ENCODE measurements at regions not wholly inside any gene's neighbourhood (a gene's known extent, or its start where the extent isn't known, plus 50 kb on each side); places are given as distances from the start of the nearest gene placed in this dataset.
A peak's percentile ranks its signal among the peaks of the same experiment; 100 is the strongest.

GRCh38 chr10:110393866-110394265 is 89.1 kb upstream of the SMNDC1 start:
- CTCF ChIA-PET, result no interaction called here
- H3K9me3 Mint-ChIP-seq, result peaks cover 2% of the 10 kb centered on the region
- POLR2A ChIA-PET, result interaction anchor here (1.3 kb wide), 1 partner anchor 38 kb away, joined by 3 read pairs; no protein-coding TSS in a partner anchor
- H3K4me1 Mint-ChIP-seq, result peaks cover 51% of the 10 kb centered on the region
- no peaks in the 10 kb centered on the region for H3K36me3 Mint-ChIP-seq (ENCODE audit: low read depth)
- H3K27ac Mint-ChIP-seq, result no peak overlapping the region
- no peaks in the 10 kb centered on the region for H3K27me3 Mint-ChIP-seq
- H3K4me3 Mint-ChIP-seq, result no peak overlapping the region
- DNase-seq, result no peak

GRCh38 chr10:110394296-110394695 is 89.6 kb upstream of the SMNDC1 start:
- Mint-ChIP-seq H3K9me3 (peaks cover 2% of the 10 kb centered on the region), H3K27ac (no peak overlapping the region), H3K4me3 (no peak overlapping the region), H3K4me1 (peaks cover 51% of the 10 kb centered on the region), H3K27me3 (no peaks in the 10 kb centered on the region), H3K36me3 (ENCODE audit: low read depth) (no peaks in the 10 kb centered on the region)
- ChIA-PET CTCF (no interaction called here), POLR2A (interaction anchor here (2.7 kb wide), 1 partner anchor 20 kb away, joined by 6 read pairs; no protein-coding TSS in a partner anchor)
- DNase-seq, result no peak

- H3K9me3 Mint-ChIP-seq, result peaks cover 2% of the 10 kb centered on the region
- H3K27me3 Mint-ChIP-seq, result no peaks in the 10 kb centered on the region
- no peaks in the 10 kb centered on the region for H3K36me3 Mint-ChIP-seq (ENCODE audit: low read depth)
- CTCF ChIA-PET, result no interaction called here
- no peak overlapping the region for H3K27ac Mint-ChIP-seq
- POLR2A ChIA-PET, result interaction anchor here (2.7 kb wide), 1 partner anchor 20 kb away, joined by 6 read pairs; no protein-coding TSS in a partner anchor
- no peak for DNase-seq
- H3K4me1 Mint-ChIP-seq, result peaks cover 51% of the 10 kb centered on the region
- no peak overlapping the region for H3K4me3 Mint-ChIP-seq
Measured at GRCh38 chr10:110394898-110395297, 90.2 kb upstream of the SMNDC1 start.

- Mint-ChIP-seq H3K9me3 (peaks cover 2% of the 10 kb centered on the region), H3K4me3 (no peak overlapping the region), H3K27ac (peak overlapping the region; percentile 52), H3K36me3 (ENCODE audit: low read depth) (no peaks in the 10 kb centered on the region), H3K4me1 (peaks cover 57% of the 10 kb centered on the region), H3K27me3 (no peaks in the 10 kb centered on the region)
- ChIA-PET POLR2A (interaction anchor here (0.7 to 2.7 kb wide), 3 partner anchors 10 to 19 kb away, joined by 3 to 6 read pairs (median 3); no protein-coding TSS in a partner anchor), CTCF (interaction anchor here (0.5 kb wide), 1 partner anchor 55 kb away, joined by 3 read pairs; no protein-coding TSS in a partner anchor)
- peak; percentile 63 for DNase-seq
Measured at GRCh38 chr10:110395350-110396283, 90.9 kb upstream of the SMNDC1 start.

- peaks cover 61% of the 10 kb centered on the region for H3K4me1 Mint-ChIP-seq
- H3K4me3 Mint-ChIP-seq, result no peak overlapping the region
- CTCF ChIA-PET, result interaction anchor here (0.5 kb wide), 1 partner anchor 55 kb away, joined by 3 read pairs; no protein-coding TSS in a partner anchor
- H3K27ac Mint-ChIP-seq, result peak overlapping the region; percentile 52
- DNase-seq, result no peak
- H3K36me3 Mint-ChIP-seq (ENCODE audit: low read depth), result no peaks in the 10 kb centered on the region
- no peaks in the 10 kb centered on the region for H3K27me3 Mint-ChIP-seq
- peaks cover 2% of the 10 kb centered on the region for H3K9me3 Mint-ChIP-seq
- POLR2A ChIA-PET, result interaction anchor here (0.7 to 2.7 kb wide), 3 partner anchors 9 to 18 kb away, joined by 3 to 6 read pairs (median 3); no protein-coding TSS in a partner anchor
Measured at GRCh38 chr10:110396284-110396651, 91.5 kb upstream of the SMNDC1 start.

GRCh38 chr10:110397856-110398255 is 93.1 kb upstream of the SMNDC1 start:
- Mint-ChIP-seq H3K27me3 (no peaks in the 10 kb centered on the region), H3K9me3 (peaks cover 2% of the 10 kb centered on the region), H3K4me3 (no peak overlapping the region), H3K36me3 (ENCODE audit: low read depth) (no peaks in the 10 kb centered on the region), H3K4me1 (peaks cover 65% of the 10 kb centered on the region), H3K27ac (no peak overlapping the region)
- ChIA-PET POLR2A (no interaction called here), CTCF (no interaction called here)
- no peak for DNase-seq

GRCh38 chr10:110398419-110399105 is 93.8 kb upstream of the SMNDC1 start:
- Mint-ChIP-seq H3K36me3 (ENCODE audit: low read depth) (no peaks in the 10 kb centered on the region), H3K4me3 (no peak overlapping the region), H3K27me3 (no peaks in the 10 kb centered on the region), H3K27ac (no peak overlapping the region), H3K4me1 (peaks cover 62% of the 10 kb centered on the region), H3K9me3 (peaks cover 2% of the 10 kb centered on the region)
- ChIA-PET POLR2A (no interaction called here), CTCF (interaction anchor here (0.6 kb wide), 1 partner anchor 11 kb away, joined by 4 read pairs; no protein-coding TSS in a partner anchor)
- no peak for DNase-seq

- POLR2A ChIA-PET, result no interaction called here
- H3K4me3 Mint-ChIP-seq, result no peak overlapping the region
Measured at GRCh38 chr10:110399106-110399964, 94.6 kb upstream of the SMNDC1 start.

GRCh38 chr10:110399965-110400933 is 95.5 kb upstream of the SMNDC1 start:
- no peaks in the 10 kb centered on the region for H3K9me3 Mint-ChIP-seq
- no peaks in the 10 kb centered on the region for H3K27me3 Mint-ChIP-seq
- peaks cover 60% of the 10 kb centered on the region for H3K4me1 Mint-ChIP-seq
- no peak overlapping the region for H3K4me3 Mint-ChIP-seq
- POLR2A ChIA-PET, result no interaction called here
- CTCF ChIA-PET, result interaction anchor here (1.1 kb wide), 1 partner anchor 11 kb away, joined by 4 read pairs; no protein-coding TSS in a partner anchor
- H3K27ac Mint-ChIP-seq, result no peak overlapping the region
- DNase-seq, result no peak
- no peaks in the 10 kb centered on the region for H3K36me3 Mint-ChIP-seq (ENCODE audit: low read depth)

More at GRCh38 chr10:110399106-110399964, 94.6 kb upstream of the SMNDC1 start:
- Mint-ChIP-seq H3K36me3 (ENCODE audit: low read depth) (no peaks in the 10 kb centered on the region), H3K9me3 (peaks cover 2% of the 10 kb centered on the region), H3K27ac (no peak overlapping the region), H3K4me1 (peaks cover 61% of the 10 kb centered on the region), H3K27me3 (no peaks in the 10 kb centered on the region)
- DNase-seq, result no peak
- CTCF ChIA-PET, result interaction anchor here (0.6 kb wide), 1 partner anchor 10 kb away, joined by 4 read pairs; no protein-coding TSS in a partner anchor

GRCh38 chr10:110401401-110402076 is 96.2 kb upstream of the DUSP5 start:
- DNase-seq, result no peak
- peaks cover 4% of the 10 kb centered on the region for H3K27me3 Mint-ChIP-seq
- H3K27ac Mint-ChIP-seq, result no peak overlapping the region
- ChIA-PET POLR2A (interaction anchor here (1.0 kb wide), 1 partner anchor 10 kb away, joined by 3 read pairs; no protein-coding TSS in a partner anchor), CTCF (interaction anchor here (1.1 kb wide), 1 partner anchor 10 kb away, joined by 4 read pairs; no protein-coding TSS in a partner anchor)
- H3K4me3 Mint-ChIP-seq, result no peak overlapping the region
- no peaks in the 10 kb centered on the region for H3K9me3 Mint-ChIP-seq
- H3K36me3 Mint-ChIP-seq (ENCODE audit: low read depth), result no peaks in the 10 kb centered on the region
- peaks cover 51% of the 10 kb centered on the region for H3K4me1 Mint-ChIP-seq

- H3K36me3 Mint-ChIP-seq (ENCODE audit: low read depth), result no peaks in the 10 kb centered on the region
- no peaks in the 10 kb centered on the region for H3K9me3 Mint-ChIP-seq
- POLR2A ChIA-PET, result interaction anchor here (1.0 kb wide), 1 partner anchor 10 kb away, joined by 3 read pairs; no protein-coding TSS in a partner anchor
- DNase-seq, result no peak
- CTCF ChIA-PET, result interaction anchor here (1.0 kb wide), 1 partner anchor 102 kb away, joined by 3 read pairs; no protein-coding TSS in a partner anchor
- peaks cover 51% of the 10 kb centered on the region for H3K4me1 Mint-ChIP-seq
- H3K27ac Mint-ChIP-seq, result no peak overlapping the region
- H3K27me3 Mint-ChIP-seq, result peaks cover 4% of the 10 kb centered on the region
- no peak overlapping the region for H3K4me3 Mint-ChIP-seq
Measured at GRCh38 chr10:110402077-110402416, 95.7 kb upstream of the DUSP5 start.
